Muscle layer of duodenum (tissue), 2 donors: ENCODE measurements at regions not wholly inside any gene's neighbourhood (a gene's known extent, or its start where the extent isn't known, plus 50 kb on each side); places are given as distances from the start of the nearest gene placed in this dataset.

Source experiments
- H3K27ac ChIP-seq: one replicate; pipeline ENCODE4 v1.7.0; 2013; ENCODE audit warnings: mild to moderate bottlenecking, low read length
- H3K27me3 ChIP-seq: one replicate; pipeline ENCODE4 v1.7.0; 2013; ENCODE audit warnings: low read depth, mild to moderate bottlenecking, control low read depth, low read length
- H3K36me3 ChIP-seq, 2 donors: one replicate each; pipeline ENCODE4 v1.7.0; 2013; ENCODE audit warnings: low read length in 2 of 2, control low read depth in 1 of 2, mild to moderate bottlenecking in 1 of 2; ENCODE audit not compliant: insufficient read depth in 2 of 2, control insufficient read depth in 1 of 2
- H3K4me1 ChIP-seq, 2 donors: one replicate each; pipeline ENCODE4 v1.7.0; 2013; ENCODE audit warnings: low read length in 2 of 2, mild to moderate bottlenecking in 2 of 2, control low read depth in 1 of 2, moderate library complexity in 1 of 2; ENCODE audit not compliant: insufficient read depth in 2 of 2, control insufficient read depth in 1 of 2
- H3K4me3 ChIP-seq, 2 donors: one replicate each; pipeline ENCODE4 v1.7.0; 2013; ENCODE audit warnings: low read length in 2 of 2, low read depth in 1 of 2, mild to moderate bottlenecking in 1 of 2
- H3K9me3 ChIP-seq, 2 donors: one replicate each; pipeline ENCODE4 v1.7.0; 2013; ENCODE audit warnings: low read length in 2 of 2, control low read depth in 1 of 2, mild to moderate bottlenecking in 1 of 2; ENCODE audit not compliant: control insufficient read depth in 1 of 2
- donor health status: healthy.

DNA sequence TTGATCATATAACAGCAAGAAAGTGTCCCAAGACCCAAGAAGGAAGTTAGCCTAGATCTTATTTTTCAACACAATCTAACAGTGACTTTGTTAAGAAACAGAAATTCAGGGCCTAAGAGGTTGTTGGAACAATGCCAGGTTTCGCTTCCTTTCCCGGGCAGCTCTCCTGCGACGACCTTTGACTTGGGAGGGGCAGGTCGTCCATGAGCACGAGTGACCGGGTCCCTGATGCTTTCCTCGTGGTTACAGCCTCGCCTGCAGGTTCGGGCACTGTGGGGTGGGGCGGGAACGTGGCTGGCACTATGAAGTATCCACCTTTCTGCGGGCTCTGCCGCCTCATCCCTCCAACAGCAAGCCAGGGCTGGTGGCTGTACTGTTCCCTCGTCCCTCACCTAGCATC is 90.1 kb upstream of the RGMA start:
- H3K4me3 ChIP-seq: no peak overlapping the region
- peaks cover 0 to 11% of the 10 kb centered on the region in 2 donors for H3K4me1 ChIP-seq
- H3K9me3 ChIP-seq: no peaks in the 10 kb centered on the region
- H3K27ac ChIP-seq: no peak overlapping the region
- H3K27me3 ChIP-seq: no peaks in the 10 kb centered on the region
- H3K36me3 ChIP-seq: no peaks in the 10 kb centered on the region

DNA sequence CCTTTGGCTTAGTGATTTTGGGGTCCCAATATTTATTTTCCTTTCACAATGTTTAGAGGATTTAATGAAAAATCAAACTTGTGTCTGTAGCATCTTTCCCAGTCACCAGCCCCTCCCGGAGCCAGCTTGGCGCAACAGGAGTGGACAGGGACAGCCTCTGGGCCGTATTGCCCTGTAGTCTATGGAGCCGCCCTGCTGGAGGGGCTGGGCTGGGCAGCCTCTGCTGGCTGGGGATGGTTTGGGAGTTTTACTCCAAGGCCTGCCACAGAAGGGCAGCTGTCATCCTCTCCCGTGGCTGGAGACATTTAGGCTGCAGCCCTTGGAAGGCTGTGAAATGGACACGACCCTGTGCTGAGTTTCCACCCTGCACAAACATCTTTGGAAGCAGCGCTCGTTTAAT is 89.4 kb upstream of the RGMA start:
- H3K4me1 ChIP-seq: peaks cover 0 to 11% of the 10 kb centered on the region in 2 donors
- no peaks in the 10 kb centered on the region for H3K36me3 ChIP-seq
- no peaks in the 10 kb centered on the region for H3K9me3 ChIP-seq
- no peaks in the 10 kb centered on the region for H3K27me3 ChIP-seq
- no peak overlapping the region for H3K27ac ChIP-seq
- H3K4me3 ChIP-seq: no peak overlapping the region

DNA sequence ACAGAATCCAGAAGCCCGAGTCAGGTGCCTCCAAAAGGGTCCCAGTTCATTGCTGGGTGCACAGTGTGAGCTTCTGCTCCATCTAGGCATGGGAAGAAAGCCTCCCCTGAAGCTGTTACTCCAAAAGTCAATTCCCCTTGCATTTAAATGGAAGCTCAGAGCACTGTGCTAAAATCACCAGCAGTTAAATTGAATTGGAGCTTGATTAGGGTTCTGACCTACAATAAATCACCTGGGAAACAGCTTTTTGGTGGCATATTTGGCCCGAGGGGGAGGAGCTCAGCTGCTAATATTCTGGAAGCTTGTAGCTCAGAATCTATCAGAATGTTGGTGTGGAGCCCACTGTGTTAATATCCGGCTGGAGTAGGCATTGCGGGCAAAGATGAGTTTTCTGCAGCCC is 87.1 kb upstream of the RGMA start:
- no peak overlapping the region for H3K4me3 ChIP-seq
- H3K27ac ChIP-seq: no peak overlapping the region
- no peaks in the 10 kb centered on the region for H3K27me3 ChIP-seq
- H3K9me3 ChIP-seq: no peaks in the 10 kb centered on the region
- peaks cover 0 to 11% of the 10 kb centered on the region in 2 donors for H3K4me1 ChIP-seq
- no peaks in the 10 kb centered on the region for H3K36me3 ChIP-seq

DNA sequence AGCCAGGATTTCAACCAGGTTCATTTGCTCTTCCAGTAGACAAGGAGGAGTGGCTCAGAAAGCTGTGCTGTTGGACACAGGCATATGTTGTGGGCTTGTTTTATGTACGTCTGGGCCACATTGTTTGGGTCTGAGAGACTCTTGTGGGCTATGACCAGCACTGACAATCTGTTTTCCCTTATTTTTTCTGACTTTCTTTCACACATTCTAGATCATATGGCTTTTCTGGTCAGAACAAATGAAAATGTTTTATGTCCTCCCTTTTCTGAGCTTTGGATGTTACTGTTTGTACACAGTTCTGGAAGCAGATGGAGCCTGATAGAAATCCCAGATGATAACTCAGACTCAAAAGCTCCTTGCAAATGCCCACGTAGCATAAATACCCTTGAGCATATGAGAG is 85.8 kb upstream of the RGMA start:
- no peaks in the 10 kb centered on the region for H3K9me3 ChIP-seq
- H3K4me1 ChIP-seq: peaks cover 0 to 11% of the 10 kb centered on the region in 2 donors
- H3K27ac ChIP-seq: no peak overlapping the region
- H3K36me3 ChIP-seq: no peaks in the 10 kb centered on the region
- no peak overlapping the region for H3K4me3 ChIP-seq
- H3K27me3 ChIP-seq: no peaks in the 10 kb centered on the region

DNA sequence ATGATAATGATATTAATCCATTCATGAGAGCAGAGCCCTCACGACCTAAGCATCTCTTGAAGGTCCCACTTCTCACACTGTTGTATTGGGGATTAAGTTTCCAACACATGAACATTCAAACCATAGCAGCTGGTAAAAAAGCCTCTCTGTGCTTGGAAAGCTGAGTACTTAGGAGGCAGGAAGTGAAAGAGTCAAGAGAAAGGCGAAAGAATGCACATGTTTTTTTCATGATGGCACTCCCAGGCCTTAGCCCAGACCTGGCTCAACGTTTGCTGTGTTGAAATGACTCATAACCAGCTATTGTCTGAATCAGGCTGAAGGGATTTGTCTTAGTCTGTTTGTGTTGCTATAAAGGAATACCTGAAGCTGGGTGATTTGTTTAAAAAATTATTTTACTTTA is 84.4 kb upstream of the RGMA start:
- H3K36me3 ChIP-seq: no peaks in the 10 kb centered on the region
- peaks cover 0 to 2% of the 10 kb centered on the region in 2 donors for H3K4me1 ChIP-seq
- no peaks in the 10 kb centered on the region for H3K27me3 ChIP-seq
- peaks cover 0 to 3% of the 10 kb centered on the region in 2 donors for H3K9me3 ChIP-seq
- no peak overlapping the region for H3K27ac ChIP-seq
- no peak overlapping the region for H3K4me3 ChIP-seq

DNA sequence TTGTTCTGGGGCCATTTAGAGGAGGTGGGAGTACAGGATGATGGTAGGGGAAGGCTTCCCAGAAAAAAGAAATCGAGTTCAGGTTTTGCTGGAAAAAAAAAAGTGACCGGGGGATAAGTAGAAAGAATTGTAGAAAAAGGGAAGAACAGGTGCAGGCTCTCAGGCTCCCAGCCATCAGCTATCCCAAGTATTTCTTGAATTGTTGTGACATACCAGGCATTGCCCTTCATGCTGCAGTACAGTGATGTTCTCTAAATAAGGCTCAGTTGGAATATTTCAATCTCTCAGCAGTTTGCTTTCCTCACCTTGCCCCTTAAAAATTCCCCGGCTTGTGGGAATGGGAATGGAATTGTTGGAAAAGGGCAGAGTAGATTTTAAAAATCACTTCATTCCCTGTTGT is 82.5 kb upstream of the RGMA start:
- Histone ChIP-seq H3K4me3 (no peak overlapping the region), H3K27ac (no peak overlapping the region), H3K27me3 (no peaks in the 10 kb centered on the region), H3K36me3 (no peaks in the 10 kb centered on the region), H3K9me3 (peaks cover 0 to 3% of the 10 kb centered on the region in 2 donors), H3K4me1 (no peaks in the 10 kb centered on the region)

DNA sequence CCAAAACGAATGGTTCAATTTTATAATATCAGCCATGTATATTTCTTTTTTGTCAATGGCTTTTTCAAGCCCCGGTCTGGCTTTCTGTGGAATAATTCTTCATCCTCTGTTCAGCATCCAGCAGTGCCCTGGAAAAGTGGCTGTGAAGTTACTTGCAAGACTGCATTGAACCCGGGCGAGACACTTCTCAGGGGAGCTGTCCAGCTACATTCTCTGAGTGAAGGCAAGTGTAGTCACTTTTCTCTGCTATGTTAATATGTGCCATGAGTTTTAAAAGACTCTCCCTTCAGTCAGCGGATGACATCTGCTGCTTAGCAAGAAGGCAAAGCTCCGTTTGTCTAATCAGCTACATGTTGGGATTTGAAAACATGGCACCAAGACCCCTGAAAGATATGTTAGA is 81.3 kb upstream of the RGMA start:
- Histone ChIP-seq H3K4me3 (no peak overlapping the region), H3K36me3 (no peaks in the 10 kb centered on the region), H3K9me3 (peaks cover 0 to 3% of the 10 kb centered on the region in 2 donors), H3K4me1 (no peaks in the 10 kb centered on the region), H3K27me3 (no peaks in the 10 kb centered on the region), H3K27ac (no peak overlapping the region)

DNA sequence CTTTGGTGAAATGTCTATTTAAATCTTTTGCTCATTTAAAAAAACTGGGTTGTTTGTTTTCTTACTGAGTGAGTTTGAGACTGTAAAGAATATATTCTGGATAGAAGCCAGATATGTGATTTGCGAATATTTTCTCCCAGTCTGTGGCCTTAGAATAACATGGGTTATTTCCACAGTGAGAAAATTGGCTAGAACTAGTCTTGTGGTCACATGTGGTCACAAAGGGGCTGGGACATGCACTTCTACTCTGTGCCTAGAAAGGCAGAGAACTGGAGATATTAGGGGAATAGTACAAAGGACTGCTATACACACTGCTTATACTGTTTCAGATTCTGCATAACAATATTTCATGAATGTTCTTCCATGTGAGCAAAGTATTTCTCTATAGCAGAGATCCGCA is 79.9 kb upstream of the RGMA start:
- H3K27me3 ChIP-seq: no peaks in the 10 kb centered on the region
- no peak overlapping the region for H3K27ac ChIP-seq
- H3K9me3 ChIP-seq: peaks cover 0 to 3% of the 10 kb centered on the region in 2 donors
- H3K4me1 ChIP-seq: no peaks in the 10 kb centered on the region
- H3K4me3 ChIP-seq: no peak overlapping the region
- no peaks in the 10 kb centered on the region for H3K36me3 ChIP-seq

DNA sequence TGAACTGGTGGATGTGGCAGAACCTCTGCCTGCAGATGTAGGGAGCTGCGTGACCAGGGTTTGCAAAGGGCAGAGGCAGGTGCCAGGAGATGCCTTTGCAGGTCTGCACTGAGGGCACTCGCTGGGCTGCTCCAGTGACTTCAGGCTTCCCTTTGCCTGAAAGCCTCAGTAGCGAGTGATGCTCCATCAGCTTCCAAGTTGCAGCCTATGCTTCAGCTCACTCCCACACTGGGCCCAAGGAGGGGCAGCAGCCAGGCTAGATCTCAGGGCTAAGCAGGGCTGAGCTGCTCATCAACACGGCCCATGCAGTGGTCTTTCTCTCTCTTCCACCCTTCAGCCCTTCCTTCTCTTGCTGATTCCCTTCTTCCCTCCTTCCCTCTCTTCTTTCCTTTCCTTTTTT is 78.3 kb upstream of the RGMA start:
- Histone ChIP-seq H3K36me3 (no peaks in the 10 kb centered on the region), H3K27ac (no peak overlapping the region), H3K4me3 (no peak overlapping the region), H3K27me3 (no peaks in the 10 kb centered on the region), H3K4me1 (no peaks in the 10 kb centered on the region), H3K9me3 (peaks cover 0 to 3% of the 10 kb centered on the region in 2 donors)

DNA sequence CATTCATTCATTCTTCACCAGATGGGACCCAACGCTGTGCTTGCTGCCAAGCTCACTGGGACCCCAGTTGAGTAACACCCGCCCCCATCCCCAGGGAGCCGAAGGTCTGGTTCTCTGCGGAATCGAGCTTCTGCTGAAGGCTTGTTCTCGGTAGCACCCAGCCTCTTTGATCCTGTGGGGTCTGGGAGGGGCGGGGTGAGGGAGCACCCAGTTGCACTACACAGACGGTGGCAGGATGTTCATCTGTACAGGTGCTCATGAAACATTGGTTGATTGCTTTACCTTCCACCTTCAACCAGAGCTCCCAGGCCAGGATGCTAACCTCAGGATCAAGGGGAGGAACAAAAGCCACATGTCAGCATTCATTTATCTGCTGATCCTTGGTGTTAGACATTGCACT is 77.7 kb upstream of the RGMA start:
- no peaks in the 10 kb centered on the region for H3K36me3 ChIP-seq
- no peak overlapping the region for H3K27ac ChIP-seq
- H3K9me3 ChIP-seq: peaks cover 0 to 3% of the 10 kb centered on the region in 2 donors
- no peaks in the 10 kb centered on the region for H3K27me3 ChIP-seq
- no peaks in the 10 kb centered on the region for H3K4me1 ChIP-seq
- no peak overlapping the region for H3K4me3 ChIP-seq

DNA sequence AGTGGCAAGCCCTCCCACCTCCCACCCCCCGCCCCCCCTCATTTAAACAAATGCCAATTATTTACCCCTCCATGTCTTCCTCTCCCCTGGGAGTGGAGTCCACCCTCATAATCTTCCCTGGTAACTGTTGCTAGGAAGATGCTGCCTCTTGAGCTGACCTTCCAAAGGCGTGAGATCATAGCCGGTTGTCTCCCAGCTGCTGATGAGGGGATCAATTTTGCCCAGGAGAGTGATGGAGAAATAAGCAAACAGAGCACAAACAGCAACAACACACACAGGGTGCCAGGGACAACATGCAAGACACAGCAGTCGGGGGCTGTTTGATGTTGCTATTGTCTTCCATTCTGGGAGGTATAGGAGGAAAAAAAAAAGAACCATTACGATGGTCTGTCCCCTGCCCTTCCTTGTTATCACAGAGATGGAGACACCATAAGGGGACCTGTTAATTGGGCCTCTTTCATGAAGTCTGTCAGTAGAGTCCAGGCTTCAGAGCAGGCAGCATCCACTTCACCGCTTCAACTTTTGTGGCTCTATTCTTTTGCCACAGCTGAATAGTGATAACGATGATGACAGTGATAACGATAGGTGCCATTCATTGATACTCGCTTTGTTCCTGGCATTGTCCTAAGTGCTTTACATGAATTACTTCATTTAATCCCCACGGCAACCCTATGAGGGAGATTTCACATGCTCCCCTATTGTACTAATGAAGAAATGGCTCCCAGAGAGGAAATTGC is 76.9 kb upstream of the RGMA start:
- H3K36me3 ChIP-seq: no peaks in the 10 kb centered on the region
- no peak overlapping the region for H3K27ac ChIP-seq

DNA sequence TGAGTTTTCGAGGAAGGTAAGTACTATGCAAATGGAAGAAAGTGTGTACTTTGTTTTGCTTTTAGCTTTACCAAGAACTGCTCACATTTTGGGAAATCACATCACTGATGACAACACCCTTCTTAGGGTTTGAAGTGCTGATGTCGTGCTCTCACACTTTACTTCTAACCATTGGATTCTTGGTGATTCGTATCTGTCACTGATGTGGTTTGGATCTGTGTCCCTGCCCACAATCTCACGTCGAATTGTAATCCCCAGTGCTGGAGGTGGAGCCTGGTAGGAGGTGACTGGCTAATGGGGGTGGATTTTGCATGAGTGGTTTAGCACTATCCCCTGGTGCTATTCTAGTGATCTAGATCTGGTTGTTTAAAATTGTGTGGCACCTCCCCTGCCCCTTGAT is 75.4 kb upstream of the RGMA start:
- no peaks in the 10 kb centered on the region for H3K27me3 ChIP-seq
- no peak overlapping the region for H3K27ac ChIP-seq
- H3K4me3 ChIP-seq: no peak overlapping the region
- H3K36me3 ChIP-seq: no peaks in the 10 kb centered on the region
- no peaks in the 10 kb centered on the region for H3K4me1 ChIP-seq
- H3K9me3 ChIP-seq: peaks cover 0 to 3% of the 10 kb centered on the region in 2 donors

More for the DNA sequence above, 76.9 kb upstream of the RGMA start:
- Histone ChIP-seq H3K9me3 (peaks cover 0 to 3% of the 10 kb centered on the region in 2 donors), H3K4me3 (no peak overlapping the region), H3K4me1 (no peaks in the 10 kb centered on the region), H3K27me3 (no peaks in the 10 kb centered on the region)
